Caco-2 (cell line): ENCODE measurements at regions not wholly inside any gene's neighbourhood (a gene's known extent, or its start where the extent isn't known, plus 50 kb on each side); places are given as distances from the start of the nearest gene placed in this dataset.

Experiments
- BruUV-seq: library from RNA; stranded (reverse); fragments of 400-500 nt; replicated peaks from 2 replicates; lab custom pipeline; 2021; lab: Mats Ljungman, UMichigan
- CTCF ChIA-PET: fragments of 300-600 bp; sonication (Branson Sonifier 250); formaldehyde crosslinking; loops from one replicate; lab custom pipeline; 2022; ENCODE audit warnings: antibody characterized with exemption; lab: Charles Lee
- POLR2A ChIA-PET: fragments of 300-600 bp; sonication (Branson Sonifier 250); formaldehyde crosslinking; loops from one replicate; lab custom pipeline; 2022; ENCODE audit warnings: antibody characterized with exemption; lab: Charles Lee
- DNase-seq, 2 experiments: peaks; one replicate each; pipeline versions ENCODE4 v3.0.0 to v3.0.0-alpha.2; 2020 to 2022
- H3K27me3 ChIP-seq: replicated peaks from 2 replicates; pipeline ENCODE4 v1.6.0; 2011; ENCODE audit warnings: low read length; ENCODE audit not compliant: control insufficient read depth, insufficient read depth
- H3K36me3 ChIP-seq: 2 replicates; pipeline ENCODE4 v1.5.1; 2011; ENCODE audit warnings: low read length; ENCODE audit not compliant: control insufficient read depth, insufficient read depth
- H3K4me1 ChIP-seq: fragments of 250-450 bp; sonication (Bioruptor Pico); 2 replicates; pipeline ENCODE4 v1.5.1; 2020; ENCODE audit warnings: mild to moderate bottlenecking
- H3K4me3 ChIP-seq: 2 replicates; pipeline ENCODE4 v1.5.1; 2011; ENCODE audit warnings: low read depth, mild to moderate bottlenecking, control low read depth, low read length
- H3K9me3 ChIP-seq: fragments of 250-450 bp; sonication (Bioruptor Pico); 2 replicates; pipeline ENCODE4 v1.5.1; 2020; ENCODE audit warnings: mild to moderate bottlenecking, moderate library complexity
- H3K27ac Mint-ChIP-seq: one replicate; pipeline ENCODE4 v1.8.0; 2022; ENCODE audit warnings: mixed read lengths; ENCODE audit not compliant: unreplicated experiment
- H3K27me3 Mint-ChIP-seq: one replicate; pipeline ENCODE4 v1.8.0; 2022; ENCODE audit warnings: mixed read lengths; ENCODE audit not compliant: insufficient read depth, unreplicated experiment
- H3K36me3 Mint-ChIP-seq: one replicate; pipeline ENCODE4 v1.8.0; 2022; ENCODE audit warnings: mild to moderate bottlenecking, mixed read lengths; ENCODE audit not compliant: insufficient read depth, unreplicated experiment
- H3K4me1 Mint-ChIP-seq: one replicate; pipeline ENCODE4 v1.8.0; 2022; ENCODE audit warnings: low read depth, mixed read lengths; ENCODE audit not compliant: unreplicated experiment
- H3K4me3 Mint-ChIP-seq: one replicate; pipeline ENCODE4 v1.8.0; 2022; ENCODE audit warnings: mild to moderate bottlenecking, moderate library complexity, mixed read lengths; ENCODE audit not compliant: unreplicated experiment
- H3K9me3 Mint-ChIP-seq: one replicate; pipeline ENCODE4 v1.8.0; 2022; ENCODE audit warnings: mixed read lengths; ENCODE audit not compliant: unreplicated experiment
- intact Hi-C: fragments of 100-400 bp; cut with micrococcal nuclease; formaldehyde crosslinking; loops from one replicate; pipeline ENCODE4 v1.10.0; 2022; ENCODE audit not compliant: unreplicated experiment
- TF ChIP-seq, protein P1 (sequence below), 2 experiments: fragments of 200-600 bp in 1 of 2; IDR thresholded peaks; 1 replicate in 1 of 2; 2 replicates in 1 of 2; pipeline versions ENCODE4 v1.5.1 to v1.8.0; 2011 to 2022; ENCODE audit warnings: antibody characterized with exemption in 1 of 2, control low read depth in 1 of 2, inconsistent platforms in 1 of 2, low read depth in 1 of 2, low read length in 1 of 2, mild to moderate bottlenecking in 1 of 2, moderate library complexity in 1 of 2; ENCODE audit not compliant: insufficient read depth in 1 of 2, severe bottlenecking in 1 of 2, unreplicated experiment in 1 of 2

GRCh38 chr4:126273746-126274145, 959.0 kb downstream of the FAT4 start:
- intact Hi-C loops, result no loop called here
- no peak overlapping the region for H3K4me3 ChIP-seq
- Mint-ChIP-seq H3K36me3 (no peaks in the 10 kb centered on the region), H3K27me3 (no peaks in the 10 kb centered on the region), H3K4me3 (no peak overlapping the region), H3K4me1 (no peaks in the 10 kb centered on the region), H3K27ac (no peak overlapping the region), H3K9me3 (peaks cover 9% of the 10 kb centered on the region)
- POLR2A ChIA-PET, result no interaction called here
- H3K36me3 ChIP-seq, result no peaks in the 10 kb centered on the region
- no peaks in the 10 kb centered on the region for H3K4me1 ChIP-seq
- BruUV-seq, result no TSS peak
- DNase-seq, result no peak
- H3K27me3 ChIP-seq, result no peaks in the 10 kb centered on the region
- H3K9me3 ChIP-seq, result no peaks in the 10 kb centered on the region
- CTCF ChIA-PET, result no interaction called here
- TF ChIP-seq, protein P1, sequence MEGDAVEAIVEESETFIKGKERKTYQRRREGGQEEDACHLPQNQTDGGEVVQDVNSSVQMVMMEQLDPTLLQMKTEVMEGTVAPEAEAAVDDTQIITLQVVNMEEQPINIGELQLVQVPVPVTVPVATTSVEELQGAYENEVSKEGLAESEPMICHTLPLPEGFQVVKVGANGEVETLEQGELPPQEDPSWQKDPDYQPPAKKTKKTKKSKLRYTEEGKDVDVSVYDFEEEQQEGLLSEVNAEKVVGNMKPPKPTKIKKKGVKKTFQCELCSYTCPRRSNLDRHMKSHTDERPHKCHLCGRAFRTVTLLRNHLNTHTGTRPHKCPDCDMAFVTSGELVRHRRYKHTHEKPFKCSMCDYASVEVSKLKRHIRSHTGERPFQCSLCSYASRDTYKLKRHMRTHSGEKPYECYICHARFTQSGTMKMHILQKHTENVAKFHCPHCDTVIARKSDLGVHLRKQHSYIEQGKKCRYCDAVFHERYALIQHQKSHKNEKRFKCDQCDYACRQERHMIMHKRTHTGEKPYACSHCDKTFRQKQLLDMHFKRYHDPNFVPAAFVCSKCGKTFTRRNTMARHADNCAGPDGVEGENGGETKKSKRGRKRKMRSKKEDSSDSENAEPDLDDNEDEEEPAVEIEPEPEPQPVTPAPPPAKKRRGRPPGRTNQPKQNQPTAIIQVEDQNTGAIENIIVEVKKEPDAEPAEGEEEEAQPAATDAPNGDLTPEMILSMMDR (IDR thresholded peaks at IDR 0.05; ENCODE audit: insufficient read depth in 1 of 2, low read depth in 1 of 2, low read length in 1 of 2, severe bottlenecking in 1 of 2, unreplicated experiment in 1 of 2), result no peak

- no TSS peak for BruUV-seq
- CTCF ChIA-PET, result no interaction called here
These were observed 977.1 kb downstream of the FAT4 start for GRCh38 chr4:126291886-126292285.

GRCh38 chr4:126298271-126298670, 983.5 kb downstream of the FAT4 start:
- Histone ChIP-seq H3K4me1 (no peaks in the 10 kb centered on the region), H3K27me3 (no peaks in the 10 kb centered on the region), H3K36me3 (no peaks in the 10 kb centered on the region), H3K9me3 (no peaks in the 10 kb centered on the region), H3K4me3 (no peak overlapping the region)
- TF ChIP-seq, protein P1 (IDR thresholded peaks at IDR 0.05; ENCODE audit: insufficient read depth in 1 of 2, low read depth in 1 of 2, low read length in 1 of 2, severe bottlenecking in 1 of 2, unreplicated experiment in 1 of 2), result no peak
- peaks cover 23% of the 10 kb centered on the region for H3K9me3 Mint-ChIP-seq
- CTCF ChIA-PET, result no interaction called here
- no peaks in the 10 kb centered on the region for H3K27me3 Mint-ChIP-seq
- no peak overlapping the region for H3K27ac Mint-ChIP-seq
- no peak for DNase-seq
- POLR2A ChIA-PET, result no interaction called here
- no TSS peak for BruUV-seq
- no peaks in the 10 kb centered on the region for H3K4me1 Mint-ChIP-seq
- intact Hi-C loops, result no loop called here
- no peaks in the 10 kb centered on the region for H3K36me3 Mint-ChIP-seq
- no peak overlapping the region for H3K4me3 Mint-ChIP-seq

More at GRCh38 chr4:126291886-126292285, 977.1 kb downstream of the FAT4 start:
- TF ChIP-seq, protein P1 (IDR thresholded peaks at IDR 0.05; ENCODE audit: insufficient read depth in 1 of 2, low read depth in 1 of 2, low read length in 1 of 2, severe bottlenecking in 1 of 2, unreplicated experiment in 1 of 2), result no peak
- H3K4me1 ChIP-seq, result no peaks in the 10 kb centered on the region
- H3K27me3 ChIP-seq, result no peaks in the 10 kb centered on the region
- Mint-ChIP-seq H3K4me1 (no peaks in the 10 kb centered on the region), H3K4me3 (no peak overlapping the region), H3K27ac (no peak overlapping the region), H3K9me3 (no peaks in the 10 kb centered on the region), H3K36me3 (no peaks in the 10 kb centered on the region), H3K27me3 (no peaks in the 10 kb centered on the region)
- H3K9me3 ChIP-seq, result no peaks in the 10 kb centered on the region
- DNase-seq, result no peak
- intact Hi-C loops, result no loop called here
- POLR2A ChIA-PET, result no interaction called here
- no peak overlapping the region for H3K4me3 ChIP-seq
- no peaks in the 10 kb centered on the region for H3K36me3 ChIP-seq
